Erythroblast (primary cell): ENCODE measurements at regions not wholly inside any gene's neighbourhood (a gene's known extent, or its start where the extent isn't known, plus 50 kb on each side); places are given as distances from the start of the nearest gene placed in this dataset.

ENCODE experiments used
- GATA1 ChIP-seq: IDR thresholded peaks from 2 replicates; pipeline ENCODE4 v1.6.1; 2011; ENCODE audit warnings: low read depth, mild to moderate bottlenecking, control low read depth, low read length, moderate library complexity
- POLR2A ChIP-seq: IDR thresholded peaks from 2 replicates; pipeline ENCODE4 v1.6.1; 2011; ENCODE audit warnings: mild to moderate bottlenecking, low read length

- TF ChIP-seq POLR2A (no peak), GATA1 (no peak)
These were observed 100.9 kb upstream of the FSTL4 start for GRCh38 chr5:133713209-133713608.
